Nephron progenitor cell (in vitro differentiated cells): ENCODE measurements at regions not wholly inside any gene's neighbourhood (a gene's known extent, or its start where the extent isn't known, plus 50 kb on each side); places are given as distances from the start of the nearest gene placed in this dataset.

Experiments
- DNase-seq: peaks from one replicate; pipeline ENCODE4 v3.0.0; 2021
- H3K27ac Mint-ChIP-seq: 2 replicates; pipeline ENCODE4 v1.8.0; 2021; ENCODE audit warnings: mild to moderate bottlenecking, moderate library complexity, mixed read lengths
- H3K27me3 Mint-ChIP-seq: 2 replicates; pipeline ENCODE4 v1.8.0; 2021; ENCODE audit warnings: mild to moderate bottlenecking, low read depth, mixed read lengths; ENCODE audit not compliant: poor library complexity
- H3K36me3 Mint-ChIP-seq: 2 replicates; pipeline ENCODE4 v1.8.0; 2021; ENCODE audit warnings: low read depth, mixed read lengths
- H3K4me1 Mint-ChIP-seq: 2 replicates; pipeline ENCODE4 v1.8.0; 2021; ENCODE audit warnings: mixed read lengths
- H3K4me3 Mint-ChIP-seq: 2 replicates; pipeline ENCODE4 v1.8.0; 2021; ENCODE audit warnings: mild to moderate bottlenecking, moderate library complexity, mixed read lengths
- H3K9me3 Mint-ChIP-seq: 2 replicates; pipeline ENCODE4 v1.8.0; 2021; ENCODE audit warnings: mild to moderate bottlenecking, moderate library complexity, mixed read lengths
- TF ChIP-seq, protein P1 (sequence below): fragments of 200-600 bp; sonication (generic); IDR thresholded peaks from 2 replicates; pipeline ENCODE4 v1.5.0; 2021; ENCODE audit warnings: antibody characterized with exemption

DNA sequence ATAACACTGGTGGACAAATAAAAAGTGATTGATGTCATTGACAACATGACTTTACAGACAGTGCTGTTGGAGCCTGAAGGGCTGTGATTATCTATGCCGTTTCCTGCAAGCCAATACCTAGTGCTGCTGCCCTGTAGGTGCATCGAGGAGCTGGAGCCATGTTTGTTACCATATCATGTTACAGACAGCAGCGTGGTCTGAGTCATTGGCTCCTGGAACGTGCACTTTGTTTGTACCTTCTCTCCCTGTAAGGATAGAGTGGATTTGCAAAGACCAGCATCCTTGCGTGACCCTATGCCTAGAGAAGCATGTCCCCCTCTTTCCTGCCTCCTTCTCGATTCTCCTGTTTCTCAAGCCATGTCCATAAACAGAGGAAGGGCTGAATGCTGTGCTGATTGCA, 597.2 kb downstream of the TYW1 start:
- TF ChIP-seq, protein P1, sequence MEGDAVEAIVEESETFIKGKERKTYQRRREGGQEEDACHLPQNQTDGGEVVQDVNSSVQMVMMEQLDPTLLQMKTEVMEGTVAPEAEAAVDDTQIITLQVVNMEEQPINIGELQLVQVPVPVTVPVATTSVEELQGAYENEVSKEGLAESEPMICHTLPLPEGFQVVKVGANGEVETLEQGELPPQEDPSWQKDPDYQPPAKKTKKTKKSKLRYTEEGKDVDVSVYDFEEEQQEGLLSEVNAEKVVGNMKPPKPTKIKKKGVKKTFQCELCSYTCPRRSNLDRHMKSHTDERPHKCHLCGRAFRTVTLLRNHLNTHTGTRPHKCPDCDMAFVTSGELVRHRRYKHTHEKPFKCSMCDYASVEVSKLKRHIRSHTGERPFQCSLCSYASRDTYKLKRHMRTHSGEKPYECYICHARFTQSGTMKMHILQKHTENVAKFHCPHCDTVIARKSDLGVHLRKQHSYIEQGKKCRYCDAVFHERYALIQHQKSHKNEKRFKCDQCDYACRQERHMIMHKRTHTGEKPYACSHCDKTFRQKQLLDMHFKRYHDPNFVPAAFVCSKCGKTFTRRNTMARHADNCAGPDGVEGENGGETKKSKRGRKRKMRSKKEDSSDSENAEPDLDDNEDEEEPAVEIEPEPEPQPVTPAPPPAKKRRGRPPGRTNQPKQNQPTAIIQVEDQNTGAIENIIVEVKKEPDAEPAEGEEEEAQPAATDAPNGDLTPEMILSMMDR = no peak
- Mint-ChIP-seq H3K36me3 (no peaks in the 10 kb centered on the region), H3K4me1 (peaks cover 59% of the 10 kb centered on the region), H3K27ac (peak overlapping the region; percentile 66), H3K9me3 (peaks cover 3% of the 10 kb centered on the region), H3K4me3 (no peak overlapping the region), H3K27me3 (peaks cover 32% of the 10 kb centered on the region)
- DNase-seq = peak; percentile 20

DNA sequence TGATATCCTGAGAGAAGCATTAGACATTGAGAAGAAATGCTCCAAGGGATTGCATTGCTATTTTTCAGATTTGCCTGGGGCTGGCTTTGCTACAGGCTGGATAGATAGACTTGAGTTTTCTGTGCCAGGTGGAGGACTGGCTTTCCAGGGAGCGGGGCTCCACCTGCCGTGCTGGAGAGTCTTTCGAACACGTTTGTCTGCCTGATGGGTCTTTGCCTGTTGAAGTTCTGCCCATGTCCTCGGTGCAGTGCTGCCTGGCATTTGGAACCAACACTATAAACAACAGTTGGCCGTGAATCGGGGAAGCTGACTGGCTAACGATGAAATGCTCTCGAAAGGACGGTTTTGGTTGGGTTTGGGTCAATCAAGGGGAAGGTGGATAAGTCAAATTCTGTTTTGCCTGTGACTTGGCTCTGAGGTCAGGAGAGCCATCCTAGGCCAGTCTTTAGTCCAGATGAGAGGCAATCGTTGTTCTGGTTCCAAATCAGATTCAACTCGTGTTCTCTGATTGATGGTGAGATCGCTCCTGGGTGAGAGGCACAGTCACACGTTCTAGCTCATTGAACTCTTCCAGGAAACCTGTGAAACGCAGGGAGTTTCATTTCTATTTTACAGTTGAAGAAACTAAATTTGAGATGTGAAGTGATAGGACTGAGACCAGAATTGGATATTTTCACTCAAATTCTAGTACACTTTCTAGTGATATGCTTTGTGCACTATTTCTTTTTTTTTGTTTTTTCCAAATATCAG, 599.0 kb downstream of the TYW1 start:
- Mint-ChIP-seq H3K36me3 (no peaks in the 10 kb centered on the region), H3K27ac (no peak overlapping the region), H3K27me3 (peaks cover 36% of the 10 kb centered on the region), H3K4me1 (peaks cover 53% of the 10 kb centered on the region), H3K4me3 (no peak overlapping the region), H3K9me3 (peaks cover 3% of the 10 kb centered on the region)
- no peak for DNase-seq
- TF ChIP-seq, protein P1 = no peak

- TF ChIP-seq, protein P1 = no peak
- Mint-ChIP-seq H3K4me3 (no peak overlapping the region), H3K9me3 (no peaks in the 10 kb centered on the region), H3K27me3 (peaks cover 37% of the 10 kb centered on the region), H3K4me1 (peaks cover 60% of the 10 kb centered on the region), H3K27ac (no peak overlapping the region), H3K36me3 (no peaks in the 10 kb centered on the region)
- no peak for DNase-seq
Measured at GRCh38 chr7:67597161-67597560, 600.5 kb downstream of the TYW1 start.

DNA sequence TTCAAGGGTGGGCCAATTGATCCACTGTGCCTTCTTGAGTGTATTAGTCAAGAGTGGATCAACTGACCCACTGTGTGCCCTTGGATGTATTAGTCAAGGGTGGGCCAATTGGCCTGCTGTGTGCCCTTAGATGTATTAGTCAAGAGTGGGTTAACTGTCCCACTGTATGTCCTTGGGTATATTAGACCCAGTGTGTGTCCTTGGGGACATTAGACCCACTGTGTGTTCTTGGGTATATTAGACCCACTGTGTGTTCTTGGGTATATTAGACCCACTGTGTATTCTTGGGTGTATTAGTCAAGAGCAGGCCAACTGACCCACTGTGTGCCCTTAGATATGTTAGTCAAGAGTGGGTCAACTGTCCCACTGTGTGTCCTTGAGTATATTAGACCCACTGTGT, 601.8 kb downstream of the TYW1 start:
- Mint-ChIP-seq H3K9me3 (no peaks in the 10 kb centered on the region), H3K27ac (no peak overlapping the region), H3K4me3 (no peak overlapping the region), H3K4me1 (peaks cover 54% of the 10 kb centered on the region), H3K36me3 (no peaks in the 10 kb centered on the region), H3K27me3 (peaks cover 36% of the 10 kb centered on the region)
- TF ChIP-seq, protein P1 = no peak
- DNase-seq = no peak

- peaks cover 5% of the 10 kb centered on the region for H3K9me3 Mint-ChIP-seq
- peaks cover 38% of the 10 kb centered on the region for H3K27me3 Mint-ChIP-seq
- H3K4me1 Mint-ChIP-seq = peaks cover 44% of the 10 kb centered on the region
- no peak overlapping the region for H3K27ac Mint-ChIP-seq
- TF ChIP-seq, protein P1 = no peak
- no peak overlapping the region for H3K4me3 Mint-ChIP-seq
- DNase-seq = no peak
- no peaks in the 10 kb centered on the region for H3K36me3 Mint-ChIP-seq
Measured at GRCh38 chr7:67599331-67600062, 602.9 kb downstream of the TYW1 start.
